ENCODE measurements at regions not wholly inside any gene's neighbourhood (a gene's known extent, or its start where the extent isn't known, plus 50 kb on each side); places are given as distances from the start of the nearest gene placed in this dataset.

DNA sequence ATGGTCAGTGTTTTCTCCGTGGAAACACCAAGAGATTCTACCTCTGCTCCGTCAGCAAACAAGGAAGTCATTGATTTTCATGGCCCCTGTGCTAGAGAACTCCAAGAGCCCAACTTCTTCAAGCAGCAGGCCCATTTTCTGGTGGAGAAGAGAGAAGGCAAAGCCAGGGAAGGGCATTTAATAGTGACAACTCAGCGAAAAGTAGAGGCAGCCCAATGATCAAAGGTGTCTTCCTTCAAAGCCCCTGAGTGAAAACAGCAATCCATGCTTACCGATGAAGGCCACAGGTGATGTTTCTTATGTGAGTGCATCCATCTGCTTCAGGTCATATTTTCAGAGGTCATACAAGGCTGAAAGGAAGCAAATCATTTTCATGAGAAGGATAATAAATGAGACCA, 77.3 kb downstream of the VCPKMT start:
- DNase-seq (ENCODE audit: insufficient read length, low spot score) = no peak
- no peak for TF ChIP-seq POLR2A (IDR thresholded peaks at IDR 0.05; ENCODE audit: low read depth, low read length)
- no peak for FAIRE-seq

DNA sequence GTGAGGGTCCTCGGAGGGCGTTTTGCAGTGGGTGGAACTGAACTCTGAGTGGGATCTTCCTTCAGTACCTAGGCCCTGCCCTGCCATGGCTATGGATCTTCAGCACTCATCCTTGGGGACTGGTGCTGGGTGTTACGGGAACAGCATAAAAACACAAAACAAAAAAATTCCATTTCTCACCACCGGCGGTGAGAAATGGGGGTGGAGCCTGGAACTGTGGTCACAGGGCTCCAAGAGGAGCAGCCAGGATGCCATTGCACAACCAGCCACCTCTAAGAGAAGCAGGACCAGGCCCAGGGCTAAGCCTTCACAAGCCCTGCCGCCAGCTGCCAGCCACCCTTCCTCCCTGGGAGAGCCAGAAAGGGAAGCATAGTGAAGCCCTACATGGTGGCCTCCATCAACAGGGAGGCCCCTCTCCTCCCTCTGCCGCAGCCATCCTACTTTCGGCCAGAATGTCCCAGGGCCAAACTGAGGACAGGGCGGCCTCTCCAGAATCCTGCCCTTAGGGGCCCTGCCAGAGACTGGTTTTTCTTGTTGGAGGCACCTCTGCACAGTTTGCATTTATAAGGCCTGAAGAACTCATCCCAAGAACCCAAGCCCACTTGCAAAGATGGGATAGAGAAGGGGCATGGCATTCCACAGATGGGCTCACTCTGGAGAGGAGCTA, 76.5 kb downstream of the VCPKMT start:
- DNase-seq (ENCODE audit: insufficient read length, low spot score) (no peak), FAIRE-seq (no peak)
- TF ChIP-seq POLR2A (IDR thresholded peaks at IDR 0.05; ENCODE audit: low read depth, low read length) = 0 out of 2 replicates have a peak, but pooled peaks have one; percentile 22

DNA sequence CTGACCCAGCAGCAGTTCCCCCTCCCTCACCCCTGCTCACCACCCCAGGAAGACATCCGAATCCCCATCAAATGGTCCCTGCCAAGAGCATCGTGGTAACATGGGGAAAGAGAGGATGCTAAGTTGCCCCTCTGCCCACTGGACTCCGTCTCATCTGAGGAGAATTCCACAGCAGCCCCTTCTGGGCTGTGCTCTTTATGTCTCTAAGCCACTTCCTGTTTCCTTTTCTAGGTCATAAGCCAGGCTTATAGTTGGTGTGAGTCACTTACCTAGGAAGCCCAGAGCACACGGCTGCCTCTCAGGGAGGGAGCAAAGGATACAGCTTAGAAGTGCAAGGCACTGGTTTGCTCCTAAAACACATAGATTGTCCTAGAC, 76.0 kb downstream of the VCPKMT start:
- DNase-seq (ENCODE audit: insufficient read length, low spot score) (peak; percentile 52), FAIRE-seq (peak; percentile 57)
- no peak for TF ChIP-seq POLR2A (IDR thresholded peaks at IDR 0.05; ENCODE audit: low read depth, low read length)

DNA sequence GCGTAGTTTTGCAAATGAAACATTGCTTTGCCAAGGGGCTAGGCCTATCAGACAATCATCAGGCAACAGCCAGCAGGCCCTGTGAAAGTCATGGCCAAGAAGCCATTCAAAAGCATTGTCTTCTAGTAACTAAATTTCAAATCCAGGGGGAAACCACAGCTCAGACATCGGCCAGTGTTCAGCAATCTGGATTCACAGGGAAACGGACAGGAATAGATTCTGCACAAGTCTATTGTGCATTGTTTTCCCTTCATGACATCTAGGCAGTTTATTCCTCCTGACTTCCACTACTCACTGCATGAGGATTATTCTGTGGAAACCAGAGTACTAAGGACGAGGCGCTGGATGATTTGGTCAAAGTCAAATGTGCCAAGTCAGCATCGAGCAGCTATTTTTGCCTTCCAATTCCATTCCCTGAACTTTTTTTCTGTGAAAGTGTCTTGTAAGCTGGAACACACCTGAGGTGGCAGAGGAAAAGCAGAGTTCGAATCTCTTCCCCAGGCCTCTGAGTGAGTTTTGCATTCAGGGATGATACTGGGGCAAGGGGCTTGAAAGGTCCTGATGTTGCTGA, 75.4 kb downstream of the VCPKMT start:
- TF ChIP-seq POLR2A (IDR thresholded peaks at IDR 0.05; ENCODE audit: low read depth, low read length) = no peak
- no peak for DNase-seq (ENCODE audit: insufficient read length, low spot score)
- FAIRE-seq = no peak

DNA sequence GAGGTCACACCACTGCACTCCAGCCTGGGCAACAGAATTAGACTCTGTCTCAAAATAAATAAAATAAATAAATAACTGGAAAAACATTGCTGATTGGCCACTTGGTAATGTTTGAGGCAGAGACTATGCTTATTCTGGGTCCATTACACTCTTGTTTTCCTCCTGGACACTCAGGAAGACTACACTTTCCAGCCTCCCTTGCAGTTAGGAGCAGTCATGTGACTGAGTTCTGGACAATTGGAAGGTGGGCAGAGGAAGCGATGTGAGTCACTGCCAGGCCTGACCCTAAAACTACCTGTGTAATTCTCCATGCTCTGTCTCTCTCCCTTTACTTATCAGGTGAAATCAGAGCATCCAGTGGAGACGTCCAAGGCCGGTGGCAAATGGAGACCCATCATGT, 74.4 kb downstream of the VCPKMT start:
- TF ChIP-seq POLR2A (IDR thresholded peaks at IDR 0.05; ENCODE audit: low read depth, low read length) = no peak
- FAIRE-seq (no peak), DNase-seq (ENCODE audit: insufficient read length, low spot score) (no peak)

DNA sequence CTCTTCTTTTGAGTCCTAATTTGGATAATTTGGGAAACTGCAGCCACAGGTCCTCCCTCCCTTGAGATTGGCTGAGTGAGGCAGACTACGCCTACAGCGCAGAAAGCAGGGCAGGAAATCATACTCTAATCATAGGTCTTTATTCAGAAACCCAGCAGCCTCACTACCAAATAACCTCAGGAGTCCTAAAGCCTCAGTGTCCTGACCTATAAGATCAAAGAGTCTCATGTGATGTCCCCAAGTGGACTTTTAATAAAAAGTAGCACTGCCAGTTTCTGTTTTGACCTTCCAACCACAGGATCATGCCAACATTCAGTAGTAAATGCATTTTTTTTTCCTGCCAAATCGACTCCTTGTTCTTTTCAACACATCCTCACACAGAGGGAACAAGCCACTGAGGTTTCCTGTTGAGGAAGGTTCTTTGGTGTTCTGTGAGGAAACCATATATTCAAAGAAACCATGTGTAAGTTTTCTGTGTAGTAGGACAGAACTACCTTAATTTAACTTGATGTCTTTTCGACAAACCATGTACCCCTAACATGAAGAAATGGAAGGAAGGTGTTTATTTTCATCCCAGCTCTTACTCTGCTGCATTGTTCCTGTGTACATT, 72.2 kb downstream of the VCPKMT start:
- DNase-seq (ENCODE audit: insufficient read length, low spot score) = no peak
- no peak for FAIRE-seq
- no peak for TF ChIP-seq POLR2A (IDR thresholded peaks at IDR 0.05; ENCODE audit: low read depth, low read length)

DNA sequence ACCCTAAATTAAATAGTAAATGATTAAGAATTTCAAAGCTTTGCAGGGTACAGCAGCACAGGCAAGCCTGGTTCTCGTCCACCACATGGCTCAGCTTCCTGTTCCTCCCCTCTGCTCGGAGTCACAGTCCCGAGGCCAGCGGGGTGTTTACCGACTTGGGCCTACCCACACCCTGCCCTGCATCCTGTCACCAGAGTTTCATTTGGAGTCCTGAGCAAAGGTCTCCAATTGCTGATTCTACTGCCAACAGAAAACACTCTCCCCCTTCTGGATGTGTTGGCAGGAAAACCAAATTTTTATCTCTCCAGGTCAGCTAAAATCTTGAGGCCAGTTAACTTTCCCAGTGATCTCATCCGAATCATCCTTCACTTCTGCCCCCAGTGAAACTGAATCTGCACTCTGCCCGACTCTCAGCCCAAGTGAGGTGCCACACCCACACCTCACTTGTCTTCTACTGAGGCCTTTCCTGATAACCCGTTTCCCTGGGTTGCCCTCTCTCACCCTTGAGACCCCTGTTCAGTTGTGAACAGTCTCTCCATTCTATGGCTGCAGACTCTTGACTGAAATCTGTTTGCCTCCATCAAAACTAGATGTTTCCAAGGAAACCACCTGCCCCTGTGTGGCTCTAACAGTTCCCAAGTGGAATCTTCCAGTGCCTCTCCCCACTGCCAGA, 71.2 kb downstream of the VCPKMT start:
- DNase-seq (ENCODE audit: insufficient read length, low spot score) = no peak
- FAIRE-seq = no peak

DNA sequence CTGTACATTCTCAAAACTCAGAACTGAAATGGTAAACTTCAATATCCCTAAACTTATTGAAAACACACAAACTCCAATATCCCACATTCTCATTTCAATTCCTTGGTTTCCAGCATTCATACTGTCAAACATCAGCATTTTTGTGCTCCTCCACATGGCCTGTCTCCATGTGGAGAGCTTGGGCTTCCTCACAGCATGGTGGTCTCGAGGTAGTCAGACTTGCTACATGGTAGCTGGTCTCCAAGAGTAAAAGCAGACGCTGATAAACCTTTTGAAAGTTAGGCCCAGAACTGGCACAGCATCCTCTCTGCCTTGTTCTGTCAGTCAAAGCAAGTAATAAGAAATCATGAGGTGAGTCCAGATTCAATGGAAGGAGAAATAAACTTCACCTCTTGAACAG, 70.5 kb downstream of the VCPKMT start:
- no peak for FAIRE-seq

More for the DNA sequence above, 71.2 kb downstream of the VCPKMT start:
- TF ChIP-seq POLR2A (IDR thresholded peaks at IDR 0.05; ENCODE audit: low read depth, low read length) = no peak

DNA sequence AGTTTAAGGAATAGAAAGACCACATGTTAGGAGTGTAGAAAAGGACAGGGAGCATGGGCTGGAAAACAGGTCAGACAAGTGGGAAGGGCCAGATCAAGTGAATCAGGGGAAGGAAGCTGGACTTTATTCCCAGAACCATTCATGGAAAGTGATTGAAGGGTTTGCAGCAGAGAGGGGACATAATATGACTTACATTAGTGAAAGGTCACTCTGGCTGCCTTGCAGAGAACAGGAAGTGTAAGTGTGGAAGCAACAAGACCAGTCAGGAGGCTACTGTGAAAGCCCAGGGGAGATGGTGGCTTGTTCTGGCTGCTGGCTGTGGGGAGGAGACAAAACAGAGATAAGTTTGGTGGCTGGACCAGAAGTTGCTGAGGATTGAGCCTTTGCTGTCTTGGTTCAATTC, 69.1 kb downstream of the VCPKMT start:
- TF ChIP-seq POLR2A (IDR thresholded peaks at IDR 0.05; ENCODE audit: low read depth, low read length) = no peak
- FAIRE-seq (no peak), DNase-seq (ENCODE audit: insufficient read length, low spot score) (no peak)

More for the DNA sequence above, 70.5 kb downstream of the VCPKMT start:
- TF ChIP-seq POLR2A (IDR thresholded peaks at IDR 0.05; ENCODE audit: low read depth, low read length) = no peak
- DNase-seq (ENCODE audit: insufficient read length, low spot score) = no peak

DNA sequence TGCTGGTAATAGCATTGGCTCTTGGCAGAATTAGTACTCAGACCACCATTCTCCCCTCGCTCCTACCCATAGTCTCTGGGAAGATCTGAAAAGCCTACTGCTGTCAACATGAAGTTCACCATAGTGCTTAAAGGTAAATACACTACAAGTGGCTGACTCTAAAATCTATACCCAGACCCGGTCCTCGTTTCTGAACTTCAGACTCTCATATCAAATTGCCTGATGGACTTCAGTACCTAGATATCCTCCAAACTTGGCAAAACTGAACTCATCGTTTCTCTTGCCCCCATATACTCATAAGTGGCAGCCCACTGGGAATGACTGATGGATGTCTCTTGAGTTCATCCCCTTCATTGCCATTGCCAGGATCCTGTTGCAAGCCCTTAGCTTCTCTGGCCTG, 67.3 kb downstream of the VCPKMT start:
- no peak for DNase-seq (ENCODE audit: insufficient read length, low spot score)
- TF ChIP-seq POLR2A (IDR thresholded peaks at IDR 0.05; ENCODE audit: low read depth, low read length) = no peak
- FAIRE-seq = no peak

DNA sequence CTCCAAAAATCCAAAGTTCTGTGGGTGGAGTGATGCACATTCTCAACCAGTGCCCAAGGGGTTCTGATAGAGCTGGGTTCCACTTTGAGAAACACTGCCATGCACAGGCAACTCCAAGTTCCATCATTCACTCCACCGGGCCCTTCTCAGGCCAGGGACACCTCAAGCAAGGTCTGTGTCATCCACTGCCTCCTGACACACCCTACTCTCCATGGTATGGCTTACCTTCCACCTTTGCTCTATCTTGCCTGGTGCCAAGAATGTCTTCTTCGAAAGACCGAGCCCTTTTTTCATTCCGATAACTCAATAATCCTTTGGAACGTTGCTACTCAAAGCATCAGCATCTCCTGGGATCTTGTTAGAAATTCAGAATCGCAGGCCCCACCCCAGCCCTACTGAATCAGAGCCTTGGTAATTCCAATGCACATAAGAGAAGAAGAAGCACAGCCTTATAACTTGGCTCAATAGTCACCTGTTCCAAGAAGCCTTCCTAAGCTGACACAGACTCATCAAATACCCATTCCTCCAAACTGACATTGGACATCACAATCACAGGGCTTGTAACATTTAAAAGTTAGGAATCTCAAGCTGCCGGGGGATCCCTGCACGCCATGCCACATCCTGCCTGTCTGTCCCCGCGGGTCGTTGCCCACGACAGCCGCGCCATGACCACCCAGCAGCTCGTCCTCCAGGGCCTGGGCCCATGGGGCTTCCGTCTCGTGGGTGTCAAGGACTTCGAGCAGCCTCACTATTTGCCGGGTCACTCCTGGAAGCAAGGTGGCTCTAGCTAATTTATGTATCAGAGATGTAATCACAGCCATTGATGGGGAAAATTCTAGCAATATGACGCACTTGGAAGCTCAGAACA, 66.4 kb downstream of the VCPKMT start:
- no peak for DNase-seq (ENCODE audit: insufficient read length, low spot score)
- TF ChIP-seq POLR2A (IDR thresholded peaks at IDR 0.05; ENCODE audit: low read depth, low read length) = no peak

DNA sequence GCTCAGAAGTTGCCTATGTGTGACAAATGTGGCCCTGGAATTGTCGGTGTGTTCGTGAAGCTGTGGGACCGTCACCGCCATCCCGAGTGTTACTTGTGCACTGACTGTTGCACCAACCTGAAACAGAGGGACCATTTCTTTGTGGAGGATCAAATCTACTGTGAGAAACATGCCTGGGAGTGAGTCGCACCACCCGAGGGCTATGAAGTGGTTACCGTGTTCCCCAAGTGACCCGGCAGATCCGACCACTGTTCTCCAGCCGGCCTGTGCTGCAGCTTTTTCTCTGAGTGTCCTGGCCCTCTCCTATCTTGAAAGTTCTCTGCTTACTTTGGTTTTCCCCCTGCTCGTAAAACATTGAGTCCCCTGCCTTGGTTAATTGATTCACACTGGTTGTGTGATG, 65.3 kb downstream of the VCPKMT start:
- DNase-seq (ENCODE audit: insufficient read length, low spot score) = no peak
- FAIRE-seq = no peak
- no peak for TF ChIP-seq POLR2A (IDR thresholded peaks at IDR 0.05; ENCODE audit: low read depth, low read length)

More for the DNA sequence above, 66.4 kb downstream of the VCPKMT start:
- FAIRE-seq = no peak

DNA sequence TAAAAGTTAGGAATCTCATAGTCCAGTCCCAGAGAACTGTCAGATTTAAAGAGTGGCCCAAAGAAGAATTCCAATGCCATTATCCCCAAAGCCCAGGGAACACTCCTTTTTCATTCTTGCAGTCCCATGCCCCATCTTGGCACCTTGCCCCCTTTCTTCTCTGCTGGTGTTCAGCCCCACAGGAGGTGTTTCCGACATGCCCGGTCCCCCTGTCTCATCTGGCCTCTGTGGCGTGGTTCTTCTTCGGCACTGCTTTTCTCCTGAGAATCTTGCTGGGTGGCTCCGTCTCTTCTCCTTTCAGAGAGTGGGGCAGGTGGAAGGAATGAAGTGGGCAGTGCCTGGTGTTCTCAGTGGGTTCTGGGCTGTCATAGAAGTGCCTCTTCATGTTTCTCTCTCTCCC, 64.7 kb downstream of the VCPKMT start:
- DNase-seq (ENCODE audit: insufficient read length, low spot score) (no peak), FAIRE-seq (no peak)
- no peak for TF ChIP-seq POLR2A (IDR thresholded peaks at IDR 0.05; ENCODE audit: low read depth, low read length)

DNA sequence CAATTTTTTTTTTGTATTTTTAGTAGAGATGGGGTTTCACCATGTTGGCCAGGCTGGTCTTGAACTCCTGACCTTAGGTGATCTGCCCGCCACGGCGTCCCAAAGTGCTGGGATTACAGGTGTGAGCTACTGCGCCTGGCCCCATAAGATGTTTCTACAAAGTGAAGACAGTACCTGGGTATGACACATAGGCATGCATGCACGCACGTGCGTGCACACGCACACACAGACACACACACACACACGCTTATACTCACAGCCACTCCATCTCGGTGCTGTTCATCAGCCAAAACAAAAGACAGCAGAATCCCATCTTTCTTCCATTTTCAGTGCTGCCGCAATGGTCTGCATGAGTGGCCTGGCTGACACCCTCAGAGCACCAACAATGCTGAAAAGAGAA, 63.9 kb downstream of the VCPKMT start:
- TF ChIP-seq POLR2A (IDR thresholded peaks at IDR 0.05; ENCODE audit: low read depth, low read length) = no peak
- DNase-seq (ENCODE audit: insufficient read length, low spot score) (no peak), FAIRE-seq (no peak)
